ENCODE measurements at regions not wholly inside any gene's neighbourhood (a gene's known extent, or its start where the extent isn't known, plus 50 kb on each side); places are given as distances from the start of the nearest gene placed in this dataset.
A peak's percentile ranks its signal among the peaks of the same experiment; 100 is the strongest.

GRCh38 chr10:43904844-43905243 lies 256.2 kb upstream of the ZNF32 start:
- intact Hi-C loops (cut with DNase I), result loop anchor here in 4 of 10 donors (5.0 to 10.0 kb wide), 5 partner anchors 38 to 480 kb away; partner anchors contain the start of gene CXCL12 (in 1 of the 4)
- Histone ChIP-seq H3K36me3 (no peaks in the 10 kb centered on the region), H3K4me3 (no peak overlapping the region), H3K27ac (peak overlapping the region in 7 of 12 donors; percentile 17 to 68 (median 33)), H3K4me1 (peaks cover 8 to 45% (median 21%) of the 10 kb centered on the region in 12 donors), H3K27me3 (no peaks in the 10 kb centered on the region), H3K9me3 (no peaks in the 10 kb centered on the region)
- peak in 1 of 5 donors; percentile 47 for DNase-seq
- ATAC-seq, result peak in 3 of 4 donors; percentile 29 to 68 (median 48)
- no peak for TF ChIP-seq POLR2A (IDR thresholded peaks at IDR 0.05)
- no peak for TF ChIP-seq CTCF (IDR thresholded peaks at IDR 0.05)
- WGBS, 4 donors, result 79 to 84% (median 80%) methylated on average over 9 of the region's 9 CpGs

GRCh38 chr10:43904301-43904700 lies 255.6 kb upstream of the ZNF32 start:
- DNase-seq (no peak), ATAC-seq (no peak)
- TF ChIP-seq POLR2A (IDR thresholded peaks at IDR 0.05), result no peak
- no peak for TF ChIP-seq CTCF (IDR thresholded peaks at IDR 0.05)

GRCh38 chr10:43903451-43903850 lies 254.8 kb upstream of the ZNF32 start:
- DNase-seq (no peak), ATAC-seq (no peak)
- TF ChIP-seq CTCF (IDR thresholded peaks at IDR 0.05) (no peak), POLR2A (IDR thresholded peaks at IDR 0.05) (no peak)
- Histone ChIP-seq H3K27me3 (no peaks in the 10 kb centered on the region), H3K27ac (no peak overlapping the region), H3K4me1 (peaks cover 5 to 50% (median 24%) of the 10 kb centered on the region in 12 donors), H3K9me3 (no peaks in the 10 kb centered on the region), H3K4me3 (no peak overlapping the region), H3K36me3 (no peaks in the 10 kb centered on the region)
- 78 to 95% (median 86%) methylated on average over 7 of the region's 7 CpGs for whole genome bisulfite sequencing, 4 donors
- intact Hi-C loops (cut with DNase I), result loop anchor here in 3 of 10 donors (10.0 kb wide), 3 partner anchors 89 to 481 kb away; partner anchors contain the start of gene CXCL12 (in 1 of the 3)

More at GRCh38 chr10:43904301-43904700, 255.6 kb upstream of the ZNF32 start:
- peaks cover 5 to 45% (median 16%) of the 10 kb centered on the region in 12 donors for H3K4me1 ChIP-seq
- H3K36me3 ChIP-seq, result no peaks in the 10 kb centered on the region
- intact Hi-C loops (cut with DNase I), result loop anchor here in 3 of 10 donors (10.0 kb wide), 3 partner anchors 90 to 480 kb away; partner anchors contain the start of gene CXCL12 (in 1 of the 3)
- 94 to 98% (median 96%) methylated on average over 5 to 7 of the region's 7 CpGs for WGBS, 4 donors
- H3K9me3 ChIP-seq, result no peaks in the 10 kb centered on the region
- H3K27ac ChIP-seq, result peak overlapping the region in 2 of 12 donors; percentile 20 to 68
- no peaks in the 10 kb centered on the region for H3K27me3 ChIP-seq
- H3K4me3 ChIP-seq, result no peak overlapping the region

GRCh38 chr10:43902842-43903241 lies 254.2 kb upstream of the ZNF32 start:
- Histone ChIP-seq H3K9me3 (no peaks in the 10 kb centered on the region), H3K27ac (no peak overlapping the region), H3K36me3 (no peaks in the 10 kb centered on the region), H3K27me3 (no peaks in the 10 kb centered on the region), H3K4me3 (no peak overlapping the region), H3K4me1 (peaks cover 5 to 50% (median 24%) of the 10 kb centered on the region in 12 donors)
- intact Hi-C loops (cut with DNase I), result loop anchor here in 3 of 10 donors (10.0 kb wide), 3 partner anchors 88 to 482 kb away; partner anchors contain the start of gene CXCL12 (in 1 of the 3)
- WGBS, 4 donors, result 89 to 100% (median 98%) methylated on average over 4 of the region's 4 CpGs
- no peak for DNase-seq
- ATAC-seq, result no peak
- TF ChIP-seq CTCF (IDR thresholded peaks at IDR 0.05) (no peak), POLR2A (IDR thresholded peaks at IDR 0.05) (no peak)
